ENCODE measurements at regions not wholly inside any gene's neighbourhood (a gene's known extent, or its start where the extent isn't known, plus 50 kb on each side); places are given as distances from the start of the nearest gene placed in this dataset.

GRCh38 chr15:87209891-87210689 lies 1046.4 kb downstream of the NTRK3 start (continued):
- TF ChIP-seq RFX5 (IDR thresholded peaks at IDR 0.05; ENCODE audit: borderline replicate concordance, low read depth, low read length) (no peak), TEAD4 (IDR thresholded peaks at IDR 0.05; ENCODE audit: low read depth, low read length) (no peak), SAP30 (IDR thresholded peaks at IDR 0.05; ENCODE audit: insufficient read depth, insufficient replicate concordance, low read length) (no peak), HDAC2 (IDR thresholded peaks at IDR 0.05; ENCODE audit: borderline replicate concordance in 1 of 2, low read depth in 2 of 2, low read length in 2 of 2) (no peak), POU5F1 (IDR thresholded peaks at IDR 0.05; ENCODE audit: low read depth, low read length) (no peak), HDAC6 (IDR thresholded peaks at IDR 0.05; ENCODE audit: low read depth, low read length) (no peak), FOSL1 (IDR thresholded peaks at IDR 0.05; ENCODE audit: insufficient read depth, low read depth, low read length) (no peak)
- TF ChIP-seq, protein P1, sequence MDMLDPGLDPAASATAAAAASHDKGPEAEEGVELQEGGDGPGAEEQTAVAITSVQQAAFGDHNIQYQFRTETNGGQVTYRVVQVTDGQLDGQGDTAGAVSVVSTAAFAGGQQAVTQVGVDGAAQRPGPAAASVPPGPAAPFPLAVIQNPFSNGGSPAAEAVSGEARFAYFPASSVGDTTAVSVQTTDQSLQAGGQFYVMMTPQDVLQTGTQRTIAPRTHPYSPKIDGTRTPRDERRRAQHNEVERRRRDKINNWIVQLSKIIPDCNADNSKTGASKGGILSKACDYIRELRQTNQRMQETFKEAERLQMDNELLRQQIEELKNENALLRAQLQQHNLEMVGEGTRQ (IDR thresholded peaks at IDR 0.05; ENCODE audit: low read length): no peak
